ENCODE measurements at regions not wholly inside any gene's neighbourhood (a gene's known extent, or its start where the extent isn't known, plus 50 kb on each side); places are given as distances from the start of the nearest gene placed in this dataset.

GRCh38 chr11:122468965-122469364, 186.6 kb upstream of the UBASH3B start:
- H3K27ac ChIP-seq (ENCODE audit: insufficient read depth, low read length) = no peak overlapping the region
- H3K56ac ChIP-seq (ENCODE audit: extremely low read depth, insufficient read depth, low read length) = no peak overlapping the region
- no peak overlapping the region for H2AK5ac ChIP-seq (ENCODE audit: low read depth, low read length)
- H4K5ac ChIP-seq (ENCODE audit: low read depth, low read length) = no peak overlapping the region
- no peak overlapping the region for H2BK20ac ChIP-seq (ENCODE audit: low read depth, low read length)
- no peaks in the 10 kb centered on the region for H3K36me3 ChIP-seq (ENCODE audit: control insufficient read depth, insufficient read depth, low read length)
- in situ Hi-C loops (cut with MboI; ENCODE audit: low sequenced_read_pairs) = no loop called here
- H4K8ac ChIP-seq (ENCODE audit: low read depth in 2 of 2, low read length in 2 of 2) = no peak overlapping the region
- no peaks in the 10 kb centered on the region; the same call in 1 of the 2 replicates for H3K27me3 ChIP-seq (ENCODE audit: control insufficient read depth, insufficient read depth, low read length)
- TF ChIP-seq BHLHE40 (IDR thresholded peaks at IDR 0.05; ENCODE audit: low read depth, low read length) = no peak
- TF ChIP-seq RFX5 (IDR thresholded peaks at IDR 0.05; ENCODE audit: low read depth, low read length) = no peak
- TF ChIP-seq MAZ (IDR thresholded peaks at IDR 0.05; ENCODE audit: borderline replicate concordance, low read depth, low read length) = no peak
- no peak for TF ChIP-seq RCOR1 (IDR thresholded peaks at IDR 0.05; ENCODE audit: insufficient replicate concordance, low read length)
- TF ChIP-seq MXI1 (IDR thresholded peaks at IDR 0.05; ENCODE audit: borderline replicate concordance, low read depth, low read length) = no peak
- TF ChIP-seq, protein P1, sequence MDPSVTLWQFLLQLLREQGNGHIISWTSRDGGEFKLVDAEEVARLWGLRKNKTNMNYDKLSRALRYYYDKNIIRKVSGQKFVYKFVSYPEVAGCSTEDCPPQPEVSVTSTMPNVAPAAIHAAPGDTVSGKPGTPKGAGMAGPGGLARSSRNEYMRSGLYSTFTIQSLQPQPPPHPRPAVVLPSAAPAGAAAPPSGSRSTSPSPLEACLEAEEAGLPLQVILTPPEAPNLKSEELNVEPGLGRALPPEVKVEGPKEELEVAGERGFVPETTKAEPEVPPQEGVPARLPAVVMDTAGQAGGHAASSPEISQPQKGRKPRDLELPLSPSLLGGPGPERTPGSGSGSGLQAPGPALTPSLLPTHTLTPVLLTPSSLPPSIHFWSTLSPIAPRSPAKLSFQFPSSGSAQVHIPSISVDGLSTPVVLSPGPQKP (IDR thresholded peaks at IDR 0.05; ENCODE audit: borderline replicate concordance, low read depth, low read length) = no peak
- DNase-seq (no peak), ATAC-seq (ENCODE audit: low read depth) (no peak)
- dilution Hi-C loops (cut with HindIII; ENCODE audit: low sequenced_read_pairs, unreplicated experiment) = no loop called here
- H2AK9ac ChIP-seq (replicated peaks; ENCODE audit: low read depth, low read length, poor library complexity) = no peak overlapping the region
- BruUV-seq (replicated peaks) = no TSS peak
- ChIA-PET POLR2A (ENCODE audit: unreplicated experiment) (no interaction called here), CTCF (no interaction called here)
- H4K91ac ChIP-seq (ENCODE audit: insufficient read depth, low read depth, low read length) = no peak overlapping the region
- H3K9me3 ChIP-seq (ENCODE audit: control insufficient read depth, insufficient read depth, low read length) = no peaks in the 10 kb centered on the region
- H2BK15ac ChIP-seq (ENCODE audit: low read depth, low read length) = no peak overlapping the region
- H3K4me1 ChIP-seq (ENCODE audit: control insufficient read depth, insufficient read depth, low read length) = no peaks in the 10 kb centered on the region
- no peak overlapping the region for H2BK120ac ChIP-seq (ENCODE audit: low read depth, low read length)
- no CpG with 5 or more reads among the region's 2 CpGs for WGBS, 2 experiments (ENCODE audit: extremely low coverage in 2 of 2, insufficient read length in 1 of 2)
- no peaks in the 10 kb centered on the region for H3K79me1 ChIP-seq (ENCODE audit: low read depth in 1 of 2, low read length in 2 of 2)
- no peak overlapping the region for H3K23ac ChIP-seq (ENCODE audit: low read depth, low read length)
- no peak overlapping the region for H3K14ac ChIP-seq (replicated peaks; ENCODE audit: low read depth, low read length)
- no peaks in the 10 kb centered on the region for H4K20me1 ChIP-seq (ENCODE audit: insufficient read depth, low read length)
- H3K4ac ChIP-seq (ENCODE audit: low read depth, low read length) = no peak overlapping the region
- H2BK5ac ChIP-seq (ENCODE audit: low read depth, low read length, poor library complexity, severe bottlenecking) = no peak overlapping the region
- no peak overlapping the region for H3K9ac ChIP-seq (ENCODE audit: low read depth, low read length)
- no peak overlapping the region for H3K18ac ChIP-seq (ENCODE audit: low read depth, low read length)
- H3K4me2 ChIP-seq (ENCODE audit: low read depth, low read length) = no peak overlapping the region
- H3K9me1 ChIP-seq (ENCODE audit: insufficient read depth, low read length) = no peaks in the 10 kb centered on the region
- intact Hi-C loops (cut with micrococcal nuclease) = no loop called here
- H2AFZ ChIP-seq (replicated peaks; ENCODE audit: low read length, poor library complexity) = no peak overlapping the region
- no peak overlapping the region for H3K4me3 ChIP-seq (ENCODE audit: insufficient read depth, low read depth, low read length)
